Astrocyte (in vitro differentiated cells and primary cell): ENCODE measurements at regions not wholly inside any gene's neighbourhood (a gene's known extent, or its start where the extent isn't known, plus 50 kb on each side); places are given as distances from the start of the nearest gene placed in this dataset.

ENCODE experiments used
- DNase-seq: peaks from one replicate; pipeline ENCODE4 v3.0.0-alpha.2; 2010; ENCODE audit warnings: low read depth
- FAIRE-seq: peaks from 2 replicates; lab custom pipeline; 2011; peaks lifted over from hg19 to GRCh38; lab: Jason Lieb, UNC
- H2AFZ ChIP-seq: 2 replicates; pipeline ENCODE4 v1.6.0; 2012; ENCODE audit warnings: low read depth, low read length, inconsistent platforms
- H3K27ac ChIP-seq: 2 replicates; pipeline ENCODE4 v1.5.1; 2011; ENCODE audit warnings: low read depth, low read length, inconsistent platforms
- H3K27me3 ChIP-seq: 2 replicates; pipeline ENCODE4 v1.6.0; 2011; ENCODE audit warnings: low read length, inconsistent platforms; ENCODE audit not compliant: insufficient read depth
- H3K36me3 ChIP-seq: 2 replicates; pipeline ENCODE4 v1.5.1; 2011; ENCODE audit warnings: low read length, inconsistent platforms; ENCODE audit not compliant: insufficient read depth
- H3K4me1 ChIP-seq: 2 replicates; pipeline ENCODE4 v1.5.1; 2011; ENCODE audit warnings: low read length, inconsistent platforms; ENCODE audit not compliant: insufficient read depth
- H3K4me2 ChIP-seq: 2 replicates; pipeline ENCODE4 v1.6.0; 2012; ENCODE audit warnings: low read length, inconsistent platforms
- H3K4me3 ChIP-seq: 2 replicates; pipeline ENCODE4 v1.5.1; 2011; ENCODE audit warnings: low read depth, mild to moderate bottlenecking, low read length, inconsistent platforms; ENCODE audit not compliant: insufficient read depth
- H3K79me2 ChIP-seq: 2 replicates; pipeline ENCODE4 v1.6.0; 2012; ENCODE audit warnings: mild to moderate bottlenecking, low read length, inconsistent platforms; ENCODE audit not compliant: insufficient read depth
- H3K9ac ChIP-seq: 2 replicates; pipeline ENCODE4 v1.6.0; 2012; ENCODE audit warnings: mild to moderate bottlenecking, low read length, inconsistent platforms
- H3K9me3 ChIP-seq: 2 replicates; pipeline ENCODE4 v1.5.1; 2012; ENCODE audit warnings: low read depth, mild to moderate bottlenecking, low read length, inconsistent platforms; ENCODE audit not compliant: insufficient read depth
- H4K20me1 ChIP-seq: 2 replicates; pipeline ENCODE4 v1.6.0; 2012; ENCODE audit warnings: low read length, inconsistent platforms; ENCODE audit not compliant: insufficient read depth
- H3K27ac Mint-ChIP-seq: one replicate; pipeline ENCODE4 v1.8.0; 2021; ENCODE audit warnings: mild to moderate bottlenecking, mixed read lengths; ENCODE audit not compliant: unreplicated experiment
- H3K27me3 Mint-ChIP-seq: one replicate; pipeline ENCODE4 v1.8.0; 2021; ENCODE audit warnings: low read depth, mixed read lengths; ENCODE audit not compliant: unreplicated experiment
- H3K36me3 Mint-ChIP-seq: one replicate; pipeline ENCODE4 v1.8.0; 2021; ENCODE audit warnings: low read depth, mixed read lengths; ENCODE audit not compliant: unreplicated experiment
- H3K4me1 Mint-ChIP-seq: one replicate; pipeline ENCODE4 v1.8.0; 2021; ENCODE audit warnings: low read depth, mixed read lengths; ENCODE audit not compliant: unreplicated experiment
- H3K4me3 Mint-ChIP-seq: one replicate; pipeline ENCODE4 v1.8.0; 2021; ENCODE audit warnings: mild to moderate bottlenecking, moderate library complexity, mixed read lengths; ENCODE audit not compliant: unreplicated experiment
- H3K9me3 Mint-ChIP-seq: one replicate; pipeline ENCODE4 v1.8.0; 2021; ENCODE audit warnings: mild to moderate bottlenecking, mixed read lengths; ENCODE audit not compliant: unreplicated experiment
- CTCF ChIP-seq: IDR thresholded peaks from 2 replicates; pipeline ENCODE4 v1.5.1; 2011; ENCODE audit warnings: low read depth, mild to moderate bottlenecking, inconsistent platforms, low read length, moderate library complexity; ENCODE audit not compliant: insufficient read depth
- EZH2 ChIP-seq: IDR thresholded peaks from 2 replicates; pipeline ENCODE4 v1.6.1; 2012; ENCODE audit warnings: mild to moderate bottlenecking, low read length, inconsistent platforms; ENCODE audit not compliant: insufficient read depth

GRCh38 chr16:7183768-7184167 lies 148.9 kb upstream of the RBFOX1 start:
- H3K27me3 ChIP-seq = no peaks in the 10 kb centered on the region
- H3K27me3 Mint-ChIP-seq = no peaks in the 10 kb centered on the region
- DNase-seq (no peak), FAIRE-seq (no peak)
- H3K4me3 ChIP-seq = no peak overlapping the region
- H4K20me1 ChIP-seq = no peaks in the 10 kb centered on the region
- no peaks in the 10 kb centered on the region for H3K9me3 ChIP-seq
- no peak for TF ChIP-seq CTCF
- TF ChIP-seq EZH2 = no peak
- H3K4me1 ChIP-seq = no peaks in the 10 kb centered on the region
- no peak overlapping the region for H3K27ac Mint-ChIP-seq
- H3K4me2 ChIP-seq = no peak overlapping the region
- H3K27ac ChIP-seq = no peak overlapping the region
- no peak overlapping the region for H3K4me3 Mint-ChIP-seq
- H3K36me3 Mint-ChIP-seq = no peaks in the 10 kb centered on the region
- no peaks in the 10 kb centered on the region for H3K36me3 ChIP-seq
- no peak overlapping the region for H2AFZ ChIP-seq
- peaks cover 3% of the 10 kb centered on the region for H3K4me1 Mint-ChIP-seq
- peaks cover 2% of the 10 kb centered on the region for H3K9me3 Mint-ChIP-seq
- H3K9ac ChIP-seq = no peak overlapping the region
- no peaks in the 10 kb centered on the region for H3K79me2 ChIP-seq

GRCh38 chr16:7182510-7183109 lies 150.0 kb upstream of the RBFOX1 start:
- H3K79me2 ChIP-seq = no peaks in the 10 kb centered on the region
- no peaks in the 10 kb centered on the region for H3K4me1 ChIP-seq
- Mint-ChIP-seq H3K36me3 (no peaks in the 10 kb centered on the region), H3K4me1 (peaks cover 3% of the 10 kb centered on the region), H3K27me3 (no peaks in the 10 kb centered on the region), H3K27ac (no peak overlapping the region), H3K4me3 (no peak overlapping the region), H3K9me3 (peaks cover 2% of the 10 kb centered on the region)
- no peaks in the 10 kb centered on the region for H3K36me3 ChIP-seq
- H3K9me3 ChIP-seq = peaks cover 3% of the 10 kb centered on the region
- DNase-seq (no peak), FAIRE-seq (no peak)
- no peaks in the 10 kb centered on the region for H4K20me1 ChIP-seq
- TF ChIP-seq EZH2 = no peak
- no peak for TF ChIP-seq CTCF
- no peaks in the 10 kb centered on the region for H3K27me3 ChIP-seq
- no peak overlapping the region for H3K9ac ChIP-seq
- no peak overlapping the region for H3K4me3 ChIP-seq
- no peak overlapping the region for H3K4me2 ChIP-seq
- H2AFZ ChIP-seq = no peak overlapping the region
- no peak overlapping the region for H3K27ac ChIP-seq

- FAIRE-seq (no peak), DNase-seq (no peak)
- H3K27ac Mint-ChIP-seq = no peak overlapping the region
- H3K36me3 ChIP-seq = no peaks in the 10 kb centered on the region
- no peaks in the 10 kb centered on the region for H3K4me1 Mint-ChIP-seq
- peaks cover 2% of the 10 kb centered on the region for H3K27me3 Mint-ChIP-seq
- H3K4me3 ChIP-seq = no peak overlapping the region
- H2AFZ ChIP-seq = no peak overlapping the region
- no peaks in the 10 kb centered on the region for H3K27me3 ChIP-seq
- no peak overlapping the region for H3K4me2 ChIP-seq
- no peak overlapping the region for H3K4me3 Mint-ChIP-seq
- no peaks in the 10 kb centered on the region for H3K4me1 ChIP-seq
- no peak overlapping the region for H3K9ac ChIP-seq
- no peaks in the 10 kb centered on the region for H3K36me3 Mint-ChIP-seq
- H3K9me3 ChIP-seq = peaks cover 11% of the 10 kb centered on the region
- no peaks in the 10 kb centered on the region for H3K9me3 Mint-ChIP-seq
- no peaks in the 10 kb centered on the region for H4K20me1 ChIP-seq
- no peak for TF ChIP-seq EZH2
- no peak for TF ChIP-seq CTCF
- no peaks in the 10 kb centered on the region for H3K79me2 ChIP-seq
- no peak overlapping the region for H3K27ac ChIP-seq
These were observed 154.8 kb upstream of the RBFOX1 start for GRCh38 chr16:7177875-7178274.
